ENCODE measurements at regions not wholly inside any gene's neighbourhood (a gene's known extent, or its start where the extent isn't known, plus 50 kb on each side); places are given as distances from the start of the nearest gene placed in this dataset.

DNA sequence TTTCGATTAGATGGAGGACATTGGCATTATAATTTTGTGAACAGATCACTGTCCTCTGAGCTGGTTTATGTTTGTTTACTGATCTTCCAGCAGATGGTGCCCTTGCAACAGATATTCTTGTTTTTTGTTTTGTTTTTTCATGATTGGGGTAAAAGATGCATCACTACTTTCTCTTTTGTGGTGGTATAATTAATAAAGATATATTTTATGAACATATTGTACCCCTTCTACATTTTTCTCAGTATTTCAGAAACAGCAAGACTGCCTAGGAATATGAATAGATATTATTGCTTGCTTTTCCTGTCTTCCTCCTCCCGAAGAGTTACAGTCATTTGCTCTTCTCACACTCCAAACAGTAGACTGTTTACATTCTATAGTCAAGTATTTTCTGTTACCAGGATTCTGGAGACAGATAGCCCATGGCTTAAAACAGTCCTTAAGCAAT is 905.2 kb downstream of the TRAM1L1 start:
- TF ChIP-seq POLR2A (IDR thresholded peaks at IDR 0.05), result no peak
- TF ChIP-seq CTCF (IDR thresholded peaks at IDR 0.05), result peak in 2 of 3 experiments; percentile 9 to 24
